Caco-2 (cell line): ENCODE measurements at regions not wholly inside any gene's neighbourhood (a gene's known extent, or its start where the extent isn't known, plus 50 kb on each side); places are given as distances from the start of the nearest gene placed in this dataset.
A peak's percentile ranks its signal among the peaks of the same experiment; 100 is the strongest.

Experiments
- BruUV-seq: library from RNA; stranded (reverse); fragments of 400-500 nt; replicated peaks from 2 replicates; lab custom pipeline; 2021; lab: Mats Ljungman, UMichigan
- CTCF ChIA-PET: fragments of 300-600 bp; sonication (Branson Sonifier 250); formaldehyde crosslinking; loops from one replicate; lab custom pipeline; 2022; ENCODE audit warnings: antibody characterized with exemption; lab: Charles Lee
- POLR2A ChIA-PET: fragments of 300-600 bp; sonication (Branson Sonifier 250); formaldehyde crosslinking; loops from one replicate; lab custom pipeline; 2022; ENCODE audit warnings: antibody characterized with exemption; lab: Charles Lee
- DNase-seq, 2 experiments: peaks; one replicate each; pipeline versions ENCODE4 v3.0.0 to v3.0.0-alpha.2; 2020 to 2022
- H3K27me3 ChIP-seq: replicated peaks from 2 replicates; pipeline ENCODE4 v1.6.0; 2011; ENCODE audit warnings: low read length; ENCODE audit not compliant: control insufficient read depth, insufficient read depth
- H3K36me3 ChIP-seq: 2 replicates; pipeline ENCODE4 v1.5.1; 2011; ENCODE audit warnings: low read length; ENCODE audit not compliant: control insufficient read depth, insufficient read depth
- H3K4me1 ChIP-seq: fragments of 250-450 bp; sonication (Bioruptor Pico); 2 replicates; pipeline ENCODE4 v1.5.1; 2020; ENCODE audit warnings: mild to moderate bottlenecking
- H3K4me3 ChIP-seq: 2 replicates; pipeline ENCODE4 v1.5.1; 2011; ENCODE audit warnings: low read depth, mild to moderate bottlenecking, control low read depth, low read length
- H3K9me3 ChIP-seq: fragments of 250-450 bp; sonication (Bioruptor Pico); 2 replicates; pipeline ENCODE4 v1.5.1; 2020; ENCODE audit warnings: mild to moderate bottlenecking, moderate library complexity
- H3K27ac Mint-ChIP-seq: one replicate; pipeline ENCODE4 v1.8.0; 2022; ENCODE audit warnings: mixed read lengths; ENCODE audit not compliant: unreplicated experiment
- H3K27me3 Mint-ChIP-seq: one replicate; pipeline ENCODE4 v1.8.0; 2022; ENCODE audit warnings: mixed read lengths; ENCODE audit not compliant: insufficient read depth, unreplicated experiment
- H3K36me3 Mint-ChIP-seq: one replicate; pipeline ENCODE4 v1.8.0; 2022; ENCODE audit warnings: mild to moderate bottlenecking, mixed read lengths; ENCODE audit not compliant: insufficient read depth, unreplicated experiment
- H3K4me1 Mint-ChIP-seq: one replicate; pipeline ENCODE4 v1.8.0; 2022; ENCODE audit warnings: low read depth, mixed read lengths; ENCODE audit not compliant: unreplicated experiment
- H3K4me3 Mint-ChIP-seq: one replicate; pipeline ENCODE4 v1.8.0; 2022; ENCODE audit warnings: mild to moderate bottlenecking, moderate library complexity, mixed read lengths; ENCODE audit not compliant: unreplicated experiment
- H3K9me3 Mint-ChIP-seq: one replicate; pipeline ENCODE4 v1.8.0; 2022; ENCODE audit warnings: mixed read lengths; ENCODE audit not compliant: unreplicated experiment
- CTCF ChIP-seq, 2 experiments: fragments of 200-600 bp in 1 of 2; IDR thresholded peaks; 1 replicate in 1 of 2; 2 replicates in 1 of 2; pipeline versions ENCODE4 v1.5.1 to v1.8.0; 2011 to 2022; ENCODE audit warnings: antibody characterized with exemption in 1 of 2, control low read depth in 1 of 2, inconsistent platforms in 1 of 2, low read depth in 1 of 2, low read length in 1 of 2, mild to moderate bottlenecking in 1 of 2, moderate library complexity in 1 of 2; ENCODE audit not compliant: insufficient read depth in 1 of 2, severe bottlenecking in 1 of 2, unreplicated experiment in 1 of 2
- intact Hi-C: fragments of 100-400 bp; cut with micrococcal nuclease; formaldehyde crosslinking; loops from one replicate; pipeline ENCODE4 v1.10.0; 2022; ENCODE audit not compliant: unreplicated experiment

GRCh38 chr7:68244389-68244788 lies 1247.8 kb downstream of the TYW1 start:
- Histone ChIP-seq H3K4me3 (no peak overlapping the region), H3K9me3 (peaks cover under 1% of the 10 kb centered on the region), H3K36me3 (no peaks in the 10 kb centered on the region), H3K27me3 (no peaks in the 10 kb centered on the region), H3K4me1 (no peaks in the 10 kb centered on the region)
- no peak for DNase-seq
- Mint-ChIP-seq H3K27me3 (no peaks in the 10 kb centered on the region), H3K9me3 (peaks cover 61% of the 10 kb centered on the region), H3K36me3 (no peaks in the 10 kb centered on the region), H3K4me3 (no peak overlapping the region), H3K27ac (no peak overlapping the region), H3K4me1 (no peaks in the 10 kb centered on the region)
- ChIA-PET CTCF (no interaction called here), POLR2A (no interaction called here)
- no peak for TF ChIP-seq CTCF (IDR thresholded peaks at IDR 0.05; ENCODE audit: insufficient read depth in 1 of 2, low read depth in 1 of 2, low read length in 1 of 2, severe bottlenecking in 1 of 2, unreplicated experiment in 1 of 2)
- BruUV-seq, result no TSS peak
- intact Hi-C loops, result no loop called here

- Mint-ChIP-seq H3K27ac (no peak overlapping the region), H3K36me3 (no peaks in the 10 kb centered on the region), H3K4me3 (no peak overlapping the region), H3K4me1 (no peaks in the 10 kb centered on the region), H3K9me3 (peaks cover 62% of the 10 kb centered on the region), H3K27me3 (no peaks in the 10 kb centered on the region)
- no peak for TF ChIP-seq CTCF (IDR thresholded peaks at IDR 0.05; ENCODE audit: insufficient read depth in 1 of 2, low read depth in 1 of 2, low read length in 1 of 2, severe bottlenecking in 1 of 2, unreplicated experiment in 1 of 2)
- no peaks in the 10 kb centered on the region for H3K4me1 ChIP-seq
- H3K36me3 ChIP-seq, result no peaks in the 10 kb centered on the region
- no peak for DNase-seq
- ChIA-PET CTCF (no interaction called here), POLR2A (no interaction called here)
- H3K27me3 ChIP-seq, result no peaks in the 10 kb centered on the region
- no TSS peak for BruUV-seq
- peaks cover 6% of the 10 kb centered on the region for H3K9me3 ChIP-seq
- no peak overlapping the region for H3K4me3 ChIP-seq
- intact Hi-C loops, result no loop called here
Measured at GRCh38 chr7:68245688-68246087, 1249.1 kb downstream of the TYW1 start.

GRCh38 chr7:68246189-68246633 lies 1249.6 kb downstream of the TYW1 start:
- Histone ChIP-seq H3K4me3 (no peak overlapping the region), H3K4me1 (no peaks in the 10 kb centered on the region), H3K36me3 (no peaks in the 10 kb centered on the region), H3K9me3 (peaks cover 6% of the 10 kb centered on the region; the same call in 1 of the 2 replicates), H3K27me3 (no peaks in the 10 kb centered on the region)
- no TSS peak for BruUV-seq
- Mint-ChIP-seq H3K4me1 (no peaks in the 10 kb centered on the region), H3K36me3 (no peaks in the 10 kb centered on the region), H3K27ac (no peak overlapping the region), H3K27me3 (no peaks in the 10 kb centered on the region), H3K4me3 (no peak overlapping the region), H3K9me3 (peaks cover 57% of the 10 kb centered on the region)
- no peak for TF ChIP-seq CTCF (IDR thresholded peaks at IDR 0.05; ENCODE audit: insufficient read depth in 1 of 2, low read depth in 1 of 2, low read length in 1 of 2, severe bottlenecking in 1 of 2, unreplicated experiment in 1 of 2)
- ChIA-PET CTCF (no interaction called here), POLR2A (no interaction called here)
- intact Hi-C loops, result no loop called here
- peak in 1 of 2 experiments; percentile 38 for DNase-seq
